ENCODE measurements at regions not wholly inside any gene's neighbourhood (a gene's known extent, or its start where the extent isn't known, plus 50 kb on each side); places are given as distances from the start of the nearest gene placed in this dataset.

DNA sequence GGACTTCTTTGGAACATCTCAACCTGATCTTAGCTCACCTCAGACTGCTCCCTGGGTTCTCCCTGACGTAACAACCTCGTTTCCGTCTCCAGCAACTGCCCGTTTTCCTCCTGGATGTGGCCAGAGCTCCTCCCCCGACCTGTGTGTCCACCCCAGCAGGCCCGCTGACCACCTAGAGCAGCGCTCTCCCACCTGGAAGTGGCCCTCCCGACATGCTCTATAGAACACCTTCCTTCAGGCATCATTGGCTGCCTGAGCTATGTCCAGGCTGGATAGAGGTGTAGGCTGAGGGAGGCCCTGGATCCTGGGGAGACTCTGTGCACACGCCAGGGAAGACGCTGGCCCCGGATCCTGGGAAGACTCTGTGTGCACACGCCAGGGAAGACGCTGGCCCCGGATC, 81.3 kb downstream of the TEX29 start:
- Mint-ChIP-seq H3K36me3 (ENCODE audit: low read depth) (no peaks in the 10 kb centered on the region; the same call in 2 of the 3 replicates), H3K27me3 (ENCODE audit: insufficient read depth, low read depth, poor library complexity) (peaks cover 19% of the 10 kb centered on the region), H3K4me3 (no peak overlapping the region)

More for the DNA sequence above, 81.3 kb downstream of the TEX29 start:
- Histone ChIP-seq H3K4me2 (no peak overlapping the region), H3K9me2 (ENCODE audit: insufficient read depth) (no peaks in the 10 kb centered on the region), H2AFZ (no peak overlapping the region), H3K27ac (ENCODE audit: low read depth) (no peak overlapping the region), H3K79me2 (replicated peaks; ENCODE audit: insufficient read depth) (no peaks in the 10 kb centered on the region), H3K4me1 (ENCODE audit: insufficient read depth) (no peaks in the 10 kb centered on the region), H3K36me3 (ENCODE audit: insufficient read depth) (no peaks in the 10 kb centered on the region), H3F3A (replicated peaks; ENCODE audit: low read depth) (no peaks in the 10 kb centered on the region), H3K27me3 (ENCODE audit: insufficient read depth) (no peaks in the 10 kb centered on the region), H3K4me3 (no peak overlapping the region), H4K20me1 (replicated peaks; ENCODE audit: insufficient read depth) (no peaks in the 10 kb centered on the region)
- ATAC-seq (no peak), DNase-seq (ENCODE audit: low spot score) (no peak)
- H3K27ac Mint-ChIP-seq: no peak overlapping the region
- H3K4me1 Mint-ChIP-seq: no peaks in the 10 kb centered on the region
- TF ChIP-seq NANOG (IDR thresholded peaks at IDR 0.05; ENCODE audit: borderline replicate concordance) (no peak), ZNF114 (CRISPR knock-in tag; IDR thresholded peaks at IDR 0.05) (no peak), EZH2phosphoT487 (IDR thresholded peaks at IDR 0.05; ENCODE audit: unreplicated experiment) (no peak), JUNB (IDR thresholded peaks at IDR 0.05; ENCODE audit: unreplicated experiment) (no peak), POLR2AphosphoS5 (IDR thresholded peaks at IDR 0.05; ENCODE audit: low read depth) (no peak), EZH2 (IDR thresholded peaks at IDR 0.05; ENCODE audit: low read depth, unreplicated experiment) (no peak), STAT1 (IDR thresholded peaks at IDR 0.05; ENCODE audit: unreplicated experiment) (no peak), CREB1 (CRISPR knock-in tag; IDR thresholded peaks at IDR 0.05; ENCODE audit: low read depth) (no peak)
- TF ChIP-seq, protein P1, sequence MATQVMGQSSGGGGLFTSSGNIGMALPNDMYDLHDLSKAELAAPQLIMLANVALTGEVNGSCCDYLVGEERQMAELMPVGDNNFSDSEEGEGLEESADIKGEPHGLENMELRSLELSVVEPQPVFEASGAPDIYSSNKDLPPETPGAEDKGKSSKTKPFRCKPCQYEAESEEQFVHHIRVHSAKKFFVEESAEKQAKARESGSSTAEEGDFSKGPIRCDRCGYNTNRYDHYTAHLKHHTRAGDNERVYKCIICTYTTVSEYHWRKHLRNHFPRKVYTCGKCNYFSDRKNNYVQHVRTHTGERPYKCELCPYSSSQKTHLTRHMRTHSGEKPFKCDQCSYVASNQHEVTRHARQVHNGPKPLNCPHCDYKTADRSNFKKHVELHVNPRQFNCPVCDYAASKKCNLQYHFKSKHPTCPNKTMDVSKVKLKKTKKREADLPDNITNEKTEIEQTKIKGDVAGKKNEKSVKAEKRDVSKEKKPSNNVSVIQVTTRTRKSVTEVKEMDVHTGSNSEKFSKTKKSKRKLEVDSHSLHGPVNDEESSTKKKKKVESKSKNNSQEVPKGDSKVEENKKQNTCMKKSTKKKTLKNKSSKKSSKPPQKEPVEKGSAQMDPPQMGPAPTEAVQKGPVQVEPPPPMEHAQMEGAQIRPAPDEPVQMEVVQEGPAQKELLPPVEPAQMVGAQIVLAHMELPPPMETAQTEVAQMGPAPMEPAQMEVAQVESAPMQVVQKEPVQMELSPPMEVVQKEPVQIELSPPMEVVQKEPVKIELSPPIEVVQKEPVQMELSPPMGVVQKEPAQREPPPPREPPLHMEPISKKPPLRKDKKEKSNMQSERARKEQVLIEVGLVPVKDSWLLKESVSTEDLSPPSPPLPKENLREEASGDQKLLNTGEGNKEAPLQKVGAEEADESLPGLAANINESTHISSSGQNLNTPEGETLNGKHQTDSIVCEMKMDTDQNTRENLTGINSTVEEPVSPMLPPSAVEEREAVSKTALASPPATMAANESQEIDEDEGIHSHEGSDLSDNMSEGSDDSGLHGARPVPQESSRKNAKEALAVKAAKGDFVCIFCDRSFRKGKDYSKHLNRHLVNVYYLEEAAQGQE (IDR thresholded peaks at IDR 0.05; ENCODE audit: unreplicated experiment): no peak
- TF ChIP-seq, protein P2, sequence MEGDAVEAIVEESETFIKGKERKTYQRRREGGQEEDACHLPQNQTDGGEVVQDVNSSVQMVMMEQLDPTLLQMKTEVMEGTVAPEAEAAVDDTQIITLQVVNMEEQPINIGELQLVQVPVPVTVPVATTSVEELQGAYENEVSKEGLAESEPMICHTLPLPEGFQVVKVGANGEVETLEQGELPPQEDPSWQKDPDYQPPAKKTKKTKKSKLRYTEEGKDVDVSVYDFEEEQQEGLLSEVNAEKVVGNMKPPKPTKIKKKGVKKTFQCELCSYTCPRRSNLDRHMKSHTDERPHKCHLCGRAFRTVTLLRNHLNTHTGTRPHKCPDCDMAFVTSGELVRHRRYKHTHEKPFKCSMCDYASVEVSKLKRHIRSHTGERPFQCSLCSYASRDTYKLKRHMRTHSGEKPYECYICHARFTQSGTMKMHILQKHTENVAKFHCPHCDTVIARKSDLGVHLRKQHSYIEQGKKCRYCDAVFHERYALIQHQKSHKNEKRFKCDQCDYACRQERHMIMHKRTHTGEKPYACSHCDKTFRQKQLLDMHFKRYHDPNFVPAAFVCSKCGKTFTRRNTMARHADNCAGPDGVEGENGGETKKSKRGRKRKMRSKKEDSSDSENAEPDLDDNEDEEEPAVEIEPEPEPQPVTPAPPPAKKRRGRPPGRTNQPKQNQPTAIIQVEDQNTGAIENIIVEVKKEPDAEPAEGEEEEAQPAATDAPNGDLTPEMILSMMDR (conservative IDR thresholded peaks at IDR 0.05; ENCODE audit: low read depth in 2 of 2): no peak
- TF ChIP-seq, protein P3, sequence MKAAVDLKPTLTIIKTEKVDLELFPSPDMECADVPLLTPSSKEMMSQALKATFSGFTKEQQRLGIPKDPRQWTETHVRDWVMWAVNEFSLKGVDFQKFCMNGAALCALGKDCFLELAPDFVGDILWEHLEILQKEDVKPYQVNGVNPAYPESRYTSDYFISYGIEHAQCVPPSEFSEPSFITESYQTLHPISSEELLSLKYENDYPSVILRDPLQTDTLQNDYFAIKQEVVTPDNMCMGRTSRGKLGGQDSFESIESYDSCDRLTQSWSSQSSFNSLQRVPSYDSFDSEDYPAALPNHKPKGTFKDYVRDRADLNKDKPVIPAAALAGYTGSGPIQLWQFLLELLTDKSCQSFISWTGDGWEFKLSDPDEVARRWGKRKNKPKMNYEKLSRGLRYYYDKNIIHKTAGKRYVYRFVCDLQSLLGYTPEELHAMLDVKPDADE (IDR thresholded peaks at IDR 0.05): no peak
- H3K9me3 Mint-ChIP-seq: peaks cover 5% of the 10 kb centered on the region; the same call in 2 of the 3 replicates

All from GM23338 (cell line).